H7 (cell line): ENCODE measurements at regions not wholly inside any gene's neighbourhood (a gene's known extent, or its start where the extent isn't known, plus 50 kb on each side); places are given as distances from the start of the nearest gene placed in this dataset.
"Not testable (repeated sequence)": the region's sequence is repeated elsewhere in the genome, so short reads cannot be mapped to it uniquely, and the experiment has no call there.

Source experiments
- DNase-seq: peaks from one replicate; pipeline ENCODE4 v3.0.0; 2012
- H3K27me3 ChIP-seq: 2 replicates; pipeline ENCODE4 v1.6.0; 2011; ENCODE audit warnings: mild to moderate bottlenecking, low read length; ENCODE audit not compliant: control insufficient read depth, insufficient read depth
- H3K36me3 ChIP-seq: replicated peaks from 2 replicates; pipeline ENCODE4 v1.5.1; 2011; ENCODE audit warnings: low read length; ENCODE audit not compliant: control insufficient read depth, insufficient read depth
- H3K4me3 ChIP-seq: 2 replicates; pipeline ENCODE4 v1.5.1; 2011; ENCODE audit warnings: low read depth, mild to moderate bottlenecking, control low read depth, low read length, moderate library complexity; ENCODE audit not compliant: insufficient read depth

GRCh38 chr4:17436047-17436749 is 75.7 kb downstream of the QDPR start:
- not testable (repeated sequence) for DNase-seq, H3K27me3 ChIP-seq, H3K36me3 ChIP-seq, H3K4me3 ChIP-seq

DNA sequence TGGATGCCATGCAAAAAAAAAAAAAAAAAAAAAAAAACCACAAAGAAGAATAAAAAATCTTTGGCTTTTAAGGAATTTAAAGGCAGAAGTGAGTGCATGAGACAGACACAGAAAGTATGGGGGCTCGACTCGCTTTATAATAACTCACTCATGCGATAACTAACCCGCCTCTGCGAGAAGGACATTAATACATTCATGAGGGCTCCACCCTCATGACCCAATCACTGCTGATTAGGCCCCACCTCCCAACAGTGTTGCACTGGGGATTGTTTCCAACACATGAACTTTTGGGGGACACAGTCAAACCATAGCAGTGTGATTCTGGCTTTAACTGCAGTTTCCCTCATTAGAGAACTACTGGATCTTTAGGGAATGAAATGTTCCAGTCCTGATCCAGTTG is 78.1 kb downstream of the QDPR start:
- Histone ChIP-seq H3K4me3 (no peak overlapping the region), H3K36me3 (no peaks in the 10 kb centered on the region), H3K27me3 (no peaks in the 10 kb centered on the region)
- no peak for DNase-seq

DNA sequence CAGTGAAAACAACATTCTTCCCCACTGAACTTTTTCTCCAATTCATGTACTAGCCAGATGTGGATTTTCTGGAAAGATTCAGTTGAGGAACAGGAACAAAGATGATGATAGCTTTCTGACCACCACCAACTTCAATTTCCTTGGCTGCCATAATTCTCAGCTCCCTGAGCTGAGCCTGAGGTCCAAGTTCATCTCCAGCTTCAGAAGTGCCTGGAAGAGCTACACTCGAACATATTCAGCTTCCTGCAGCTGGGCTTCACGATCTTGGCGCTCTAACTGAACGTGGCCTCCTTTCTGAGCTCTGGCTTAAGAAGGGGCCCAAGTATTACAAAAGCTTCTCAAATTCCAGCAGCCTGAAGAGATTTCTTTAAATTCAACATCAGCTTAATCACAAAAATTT is 83.9 kb downstream of the QDPR start:
- DNase-seq = no peak
- Histone ChIP-seq H3K4me3 (no peak overlapping the region), H3K27me3 (no peaks in the 10 kb centered on the region), H3K36me3 (no peaks in the 10 kb centered on the region)

- H3K36me3 ChIP-seq = no peaks in the 10 kb centered on the region
- H3K27me3 ChIP-seq = no peaks in the 10 kb centered on the region
- no peak for DNase-seq
- no peak overlapping the region for H3K4me3 ChIP-seq
These were observed 85.7 kb downstream of the QDPR start for GRCh38 chr4:17426222-17426621.

- no peaks in the 10 kb centered on the region for H3K36me3 ChIP-seq
- no peak overlapping the region for H3K4me3 ChIP-seq
- no peaks in the 10 kb centered on the region for H3K27me3 ChIP-seq
- DNase-seq = peak; percentile 39
These were observed 93.9 kb downstream of the QDPR start for GRCh38 chr4:17418010-17418409.

DNA sequence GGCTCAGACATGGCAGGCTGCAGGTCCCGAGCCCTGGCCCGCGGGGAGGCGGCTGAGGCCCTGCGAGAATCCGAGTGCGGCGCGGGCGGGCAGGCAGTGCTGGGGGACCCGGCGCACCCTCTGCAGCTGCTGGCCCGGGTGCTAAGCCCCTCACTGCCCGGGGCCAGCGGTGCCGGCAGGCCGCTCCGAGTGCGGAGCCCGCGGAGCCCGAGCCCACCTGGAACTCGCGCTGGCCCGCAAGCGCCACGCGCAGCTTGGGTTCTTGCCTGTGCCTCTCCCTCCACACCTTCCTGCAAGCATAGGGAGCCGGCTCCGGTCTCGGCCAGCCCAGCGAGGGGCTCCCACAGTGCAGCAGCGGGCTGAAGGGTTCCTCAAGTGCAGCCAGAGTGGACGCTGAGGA is 97.5 kb downstream of the QDPR start:
- no peak for DNase-seq
- H3K27me3 ChIP-seq = no peaks in the 10 kb centered on the region
- H3K36me3 ChIP-seq = no peaks in the 10 kb centered on the region
- no peak overlapping the region for H3K4me3 ChIP-seq

DNA sequence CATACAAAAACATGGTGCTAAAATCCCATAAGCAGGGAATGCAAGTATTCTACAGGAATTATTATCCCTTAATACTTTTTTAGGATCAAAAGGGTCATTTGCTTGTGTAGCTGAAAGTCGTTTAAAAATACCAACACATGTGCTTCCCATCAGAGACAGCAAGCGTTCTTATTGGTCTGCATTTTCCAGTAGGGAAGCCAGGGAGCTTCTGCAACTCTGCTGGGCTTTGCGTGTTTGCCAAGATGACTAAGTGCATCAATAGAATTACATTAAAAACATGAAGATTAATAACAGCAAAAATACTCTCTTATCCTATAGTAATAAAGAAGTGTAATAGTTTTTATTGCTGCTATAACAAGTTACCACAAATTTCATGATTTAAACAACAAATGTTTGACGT is 111.2 kb downstream of the QDPR start:
- H3K36me3 ChIP-seq = no peaks in the 10 kb centered on the region
- DNase-seq = no peak
- no peaks in the 10 kb centered on the region for H3K27me3 ChIP-seq
- no peak overlapping the region for H3K4me3 ChIP-seq

DNA sequence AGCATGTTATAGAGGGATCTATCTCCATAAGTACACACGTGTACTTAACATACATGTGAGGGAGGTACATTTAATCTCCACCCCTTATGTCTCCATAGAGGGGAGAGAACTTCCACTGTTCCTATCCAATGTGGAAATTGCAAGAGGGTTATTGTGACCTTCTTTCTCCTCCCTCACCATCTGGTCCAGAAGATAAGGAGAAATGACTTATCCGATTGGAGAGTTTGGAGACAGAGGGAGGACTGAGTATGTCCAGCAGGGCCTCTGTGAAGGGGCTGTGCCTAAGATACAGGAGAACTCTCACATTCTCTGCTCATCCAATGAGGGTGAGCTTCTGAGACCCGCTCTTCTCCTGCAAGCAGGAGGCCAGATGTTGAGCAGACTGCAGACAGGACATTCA is 113.1 kb downstream of the QDPR start:
- Histone ChIP-seq H3K27me3 (no peaks in the 10 kb centered on the region), H3K36me3 (no peaks in the 10 kb centered on the region), H3K4me3 (no peak overlapping the region)
- DNase-seq = no peak

DNA sequence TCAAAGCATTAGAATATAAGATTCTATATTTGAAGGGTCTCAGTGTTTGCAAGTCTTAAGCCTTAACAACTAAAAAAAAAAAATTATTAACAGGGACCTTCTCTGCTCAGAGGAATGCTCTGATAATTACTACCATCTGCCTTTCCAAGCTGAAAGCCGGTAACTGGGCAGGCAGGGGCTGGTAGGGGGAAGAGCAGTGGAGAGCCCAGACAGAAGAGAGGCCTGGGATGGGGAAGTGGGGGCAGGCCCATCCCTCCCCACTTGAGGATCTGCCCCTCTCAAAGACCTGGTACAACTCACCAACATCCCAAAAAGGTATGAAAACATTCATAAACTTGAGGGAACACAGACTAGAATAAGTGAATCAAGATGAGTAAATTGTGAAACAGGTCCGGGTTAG is 113.9 kb downstream of the QDPR start:
- Histone ChIP-seq H3K4me3 (no peak overlapping the region), H3K27me3 (no peaks in the 10 kb centered on the region), H3K36me3 (no peaks in the 10 kb centered on the region)
- DNase-seq = no peak

DNA sequence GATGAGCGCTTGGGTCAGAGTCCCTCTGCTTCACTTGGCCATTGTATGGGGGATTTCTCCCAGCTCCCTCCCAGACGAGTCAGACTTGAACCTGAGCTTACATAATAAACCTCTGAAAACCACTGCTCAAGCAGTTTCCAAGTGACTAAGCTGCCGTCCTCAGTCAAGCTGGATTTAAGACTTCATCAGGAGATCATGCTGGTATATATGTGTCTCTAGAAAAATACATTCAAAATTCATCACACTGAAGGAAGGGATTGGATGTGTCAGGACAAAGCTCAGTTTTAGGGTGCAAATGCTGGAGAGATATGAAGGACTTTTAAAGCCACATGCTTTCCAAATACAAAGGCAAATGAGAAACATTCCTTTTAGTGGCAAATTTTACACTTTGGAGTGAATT is 114.3 kb downstream of the QDPR start:
- H3K36me3 ChIP-seq = no peaks in the 10 kb centered on the region
- H3K27me3 ChIP-seq = no peaks in the 10 kb centered on the region
- no peak for DNase-seq

DNA sequence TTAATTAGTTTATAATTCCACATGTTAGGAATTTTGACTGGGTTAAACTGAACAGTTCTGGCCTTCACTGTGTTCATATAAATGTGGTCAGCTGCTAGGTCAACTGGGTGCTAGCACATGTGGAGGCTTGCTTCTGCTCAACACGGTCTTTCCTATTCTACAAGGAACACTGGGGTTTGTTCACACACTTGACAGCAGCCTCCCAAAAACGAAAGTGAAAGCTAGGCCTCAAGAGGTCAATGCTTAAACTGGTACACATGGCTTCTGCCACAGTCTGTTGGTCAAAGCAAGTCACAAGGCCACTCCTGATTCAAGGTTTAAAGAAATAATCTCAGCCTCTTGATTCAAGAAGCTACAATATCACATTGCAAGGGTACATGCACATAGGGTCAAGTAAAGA is 126.5 kb downstream of the QDPR start:
- Histone ChIP-seq H3K27me3 (no peaks in the 10 kb centered on the region), H3K36me3 (no peaks in the 10 kb centered on the region), H3K4me3 (no peak overlapping the region)
- DNase-seq = no peak

More for the DNA sequence above, 114.3 kb downstream of the QDPR start:
- no peak overlapping the region for H3K4me3 ChIP-seq

DNA sequence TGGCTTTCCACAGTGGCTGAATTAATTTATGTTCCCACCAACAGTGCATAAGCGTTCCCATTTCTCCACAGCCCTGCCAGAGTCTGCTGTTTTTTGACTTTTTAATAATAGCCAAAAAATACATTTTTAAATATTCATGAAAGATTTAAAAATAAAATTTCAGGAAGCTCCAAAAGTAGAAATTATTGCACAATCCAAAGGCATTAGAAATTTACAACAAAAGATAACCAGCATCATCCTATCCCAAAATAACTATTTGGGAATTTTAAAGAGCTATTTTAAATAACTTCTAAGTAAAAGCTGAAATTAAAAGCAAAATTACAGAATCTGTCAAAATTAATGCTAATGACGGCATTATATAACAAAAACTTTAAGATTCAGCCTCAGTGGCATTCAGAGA is 131.5 kb downstream of the QDPR start:
- Histone ChIP-seq H3K27me3 (no peaks in the 10 kb centered on the region), H3K36me3 (no peaks in the 10 kb centered on the region), H3K4me3 (no peak overlapping the region)
- DNase-seq = no peak

GRCh38 chr4:17376205-17376604 is 135.7 kb downstream of the QDPR start:
- no peak for DNase-seq
- no peak overlapping the region for H3K4me3 ChIP-seq
- no peaks in the 10 kb centered on the region for H3K27me3 ChIP-seq
- no peaks in the 10 kb centered on the region for H3K36me3 ChIP-seq

GRCh38 chr4:17373666-17374065 is 138.2 kb downstream of the QDPR start:
- no peak for DNase-seq
- H3K27me3 ChIP-seq = no peaks in the 10 kb centered on the region
- no peak overlapping the region for H3K4me3 ChIP-seq
- H3K36me3 ChIP-seq = no peaks in the 10 kb centered on the region

GRCh38 chr4:17370818-17371217 is 141.1 kb downstream of the QDPR start:
- Histone ChIP-seq H3K4me3 (no peak overlapping the region), H3K36me3 (no peaks in the 10 kb centered on the region), H3K27me3 (no peaks in the 10 kb centered on the region)
- no peak for DNase-seq

DNA sequence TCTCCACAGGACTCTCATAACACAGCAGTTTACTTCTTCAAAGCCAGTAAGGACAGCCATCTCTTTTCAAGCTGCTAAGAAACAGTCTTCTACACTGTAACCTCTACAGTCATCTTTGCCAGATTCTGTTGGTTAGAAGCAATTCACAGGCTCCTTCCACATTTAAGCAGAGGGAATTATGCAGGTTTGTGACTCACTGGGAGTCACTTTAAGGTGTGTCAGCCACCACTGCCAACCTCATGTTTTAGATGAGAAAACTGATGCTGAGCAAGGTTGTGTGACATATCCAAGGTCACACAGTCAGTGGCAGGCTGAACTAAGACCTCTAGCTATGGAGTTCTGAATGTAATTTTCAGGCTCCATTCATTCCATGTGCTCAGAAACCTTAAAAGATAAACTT is 143.5 kb downstream of the QDPR start:
- no peak overlapping the region for H3K4me3 ChIP-seq

More for the DNA sequence above, 143.5 kb downstream of the QDPR start:
- Histone ChIP-seq H3K27me3 (no peaks in the 10 kb centered on the region), H3K36me3 (no peaks in the 10 kb centered on the region)
- DNase-seq = no peak
